HG03460 (cell line): ENCODE measurements at regions not wholly inside any gene's neighbourhood (a gene's known extent, or its start where the extent isn't known, plus 50 kb on each side); places are given as distances from the start of the nearest gene placed in this dataset.
"Not testable (repeated sequence)": the region's sequence is repeated elsewhere in the genome, so short reads cannot be mapped to it uniquely, and the experiment has no call there.

ENCODE experiments used
- ATAC-seq: cut with Tn5 transposase; IDR thresholded peaks from one replicate; pipeline ENCODE4 v1.9.1; 2021; ENCODE audit not compliant: unreplicated experiment

DNA sequence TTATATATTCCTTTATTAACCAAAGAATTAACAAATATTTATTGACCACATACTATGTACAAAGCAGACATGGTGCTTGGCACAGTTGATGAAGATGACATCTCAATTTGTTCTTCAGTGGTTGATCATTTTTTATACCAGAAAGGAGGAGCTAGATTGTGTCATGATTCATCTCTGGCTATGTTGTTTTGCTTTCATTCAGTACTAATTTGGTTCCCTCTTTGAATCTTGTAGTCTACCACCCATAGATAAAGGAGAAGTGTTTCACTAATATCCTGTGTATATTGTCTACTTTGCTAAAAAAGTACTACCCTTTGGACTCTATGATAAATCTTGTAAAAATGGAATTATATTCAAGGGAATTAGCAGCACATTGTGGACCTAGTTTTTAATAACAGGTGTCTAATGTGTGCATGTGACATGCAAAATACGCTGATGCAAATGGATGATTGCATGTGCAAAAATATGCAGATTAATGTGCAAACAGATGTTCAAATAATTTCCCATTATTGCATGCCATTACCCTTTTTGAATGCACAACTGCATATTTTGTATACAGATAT is 313.2 kb upstream of the ZEB2 start:
- no peak for ATAC-seq

DNA sequence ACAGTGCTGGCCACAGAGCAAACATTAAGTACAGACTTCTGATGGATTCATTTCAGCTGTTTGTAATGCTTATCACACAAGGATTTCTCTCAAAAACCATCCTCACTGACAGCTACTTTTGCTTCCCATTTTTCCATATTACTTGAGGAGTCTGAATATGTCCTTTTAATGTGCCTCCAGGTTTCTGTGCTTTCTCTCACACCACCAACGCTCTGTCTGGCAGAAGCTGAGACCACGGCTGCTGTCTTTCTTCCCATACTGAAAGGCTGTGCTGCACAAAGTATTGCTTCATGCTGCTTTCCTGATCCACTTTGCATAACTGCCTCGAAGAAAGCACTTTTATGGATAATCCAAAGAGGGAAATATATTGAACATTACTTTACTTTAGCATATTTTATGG is 312.1 kb upstream of the ZEB2 start:
- no peak for ATAC-seq

DNA sequence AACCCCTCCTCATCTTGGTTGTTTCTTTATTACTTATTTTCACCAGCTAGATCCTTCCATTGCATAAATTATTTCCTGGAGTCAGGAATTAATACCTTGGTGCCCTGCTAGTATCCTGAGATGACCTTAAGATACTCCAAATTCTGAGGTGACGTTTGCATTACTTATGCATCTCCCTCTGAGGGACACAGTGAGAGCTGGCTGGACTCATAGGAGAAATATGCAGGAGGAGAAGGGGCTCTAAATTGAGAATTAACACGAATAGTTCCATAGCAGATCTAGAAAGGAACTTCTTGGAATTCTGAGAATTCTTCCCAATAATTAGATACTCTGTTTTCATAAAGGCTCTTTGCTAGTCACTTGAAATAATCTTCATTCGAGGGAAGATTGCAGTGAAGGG is 310.6 kb upstream of the ZEB2 start:
- ATAC-seq = no peak

DNA sequence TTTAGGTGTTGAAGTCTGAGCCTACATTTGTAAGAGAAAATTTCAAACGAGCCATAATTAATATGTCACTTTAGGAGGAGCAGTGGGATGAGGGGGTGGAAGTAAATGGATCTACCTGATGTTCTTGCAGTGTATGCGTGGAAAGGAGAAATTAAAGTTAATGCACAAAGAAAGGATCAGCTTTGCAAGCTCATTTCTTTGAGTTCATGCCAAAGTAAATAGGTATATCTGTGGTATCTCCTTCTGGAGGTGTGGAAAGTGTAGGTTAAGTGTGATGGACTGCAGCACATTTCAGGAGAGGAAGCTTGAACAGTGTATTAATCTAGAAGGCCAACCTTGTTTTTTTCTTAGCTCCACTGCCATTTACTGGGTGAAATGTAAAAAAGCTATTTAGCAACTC is 307.5 kb upstream of the ZEB2 start:
- ATAC-seq = no peak

DNA sequence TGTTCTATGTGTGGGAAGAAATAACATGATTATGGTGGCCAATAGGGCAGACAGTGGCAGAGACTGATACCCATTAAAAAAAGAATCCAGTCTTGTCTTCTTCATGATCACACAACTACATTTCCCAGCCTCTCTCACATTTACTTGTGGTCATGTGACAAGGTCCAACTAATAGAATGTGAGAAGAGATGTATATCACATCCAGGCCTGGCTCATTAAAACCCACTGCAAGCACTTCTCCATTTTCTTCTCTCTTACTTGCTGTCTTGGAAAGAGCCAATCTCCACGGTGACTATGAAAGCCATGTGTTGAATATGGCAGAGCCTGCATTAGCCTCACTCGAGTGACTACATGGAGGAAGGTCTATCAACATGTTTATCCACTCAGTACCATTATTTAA is 306.2 kb upstream of the ZEB2 start:
- ATAC-seq = no peak

DNA sequence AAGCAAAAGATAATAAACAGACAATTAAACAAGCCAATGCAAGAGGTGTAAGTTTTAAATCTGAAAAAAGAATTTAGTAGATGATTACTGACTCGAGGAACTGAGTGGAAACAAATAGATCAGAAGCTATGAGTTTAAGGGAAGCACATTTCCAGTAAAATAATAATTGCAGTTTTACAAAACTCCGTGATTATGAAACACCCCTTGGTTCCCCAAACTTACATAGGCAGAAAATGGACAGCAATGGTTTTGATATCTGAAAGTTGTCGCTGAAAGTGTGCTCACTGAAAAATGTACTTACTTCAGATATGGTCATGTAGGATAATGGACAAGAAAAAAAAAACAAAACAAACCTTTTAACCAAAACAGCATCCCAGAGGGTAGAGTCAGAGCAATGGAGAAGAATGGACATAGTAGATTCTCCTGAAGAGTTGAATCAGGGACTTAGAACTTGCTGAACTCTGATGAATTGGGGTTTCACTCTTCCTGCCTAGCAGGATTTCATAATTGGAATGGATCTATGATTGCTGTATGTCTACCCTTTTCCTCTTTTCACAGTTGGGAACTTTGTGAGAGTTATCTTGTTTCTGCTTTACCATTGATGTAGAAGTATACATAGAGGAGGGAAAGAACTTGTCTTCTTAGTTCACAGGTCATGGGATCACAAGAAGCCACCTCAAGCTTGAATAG is 305.6 kb upstream of the ZEB2 start:
- no peak for ATAC-seq

DNA sequence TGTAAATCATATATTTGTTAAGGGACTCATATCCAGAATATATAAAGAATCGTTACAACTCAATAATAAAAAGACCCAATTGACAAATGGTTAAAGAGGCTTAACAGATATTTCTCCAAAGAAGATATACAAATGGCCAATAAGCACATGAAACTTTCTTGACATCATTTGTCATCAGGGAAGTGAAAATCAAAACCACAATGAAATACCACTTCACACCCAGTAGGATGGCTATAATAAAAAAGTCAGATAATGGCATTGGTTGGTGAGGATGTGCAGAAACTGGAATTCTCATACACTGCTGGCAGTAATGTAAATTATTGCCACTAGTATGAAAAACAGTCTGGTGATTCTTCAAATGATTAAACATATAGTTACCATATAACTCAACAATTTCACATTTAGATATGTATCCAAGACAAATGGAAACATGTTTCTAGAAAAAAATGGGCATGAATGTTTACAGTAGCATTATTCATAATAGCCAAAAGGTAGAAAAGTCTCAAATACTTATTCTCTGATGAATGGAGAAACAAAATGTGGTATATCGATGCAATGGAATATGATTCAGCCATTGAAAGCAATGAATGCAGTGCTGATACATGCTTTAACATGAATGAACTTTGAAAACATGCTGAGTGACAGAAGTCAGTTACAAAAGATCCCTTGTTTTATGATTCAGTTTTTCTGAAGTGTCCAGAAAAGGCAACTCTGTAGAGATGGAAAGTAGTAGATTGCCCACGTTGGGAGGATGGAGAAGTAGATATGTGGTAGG is 304.6 kb upstream of the ZEB2 start:
- ATAC-seq = no peak

DNA sequence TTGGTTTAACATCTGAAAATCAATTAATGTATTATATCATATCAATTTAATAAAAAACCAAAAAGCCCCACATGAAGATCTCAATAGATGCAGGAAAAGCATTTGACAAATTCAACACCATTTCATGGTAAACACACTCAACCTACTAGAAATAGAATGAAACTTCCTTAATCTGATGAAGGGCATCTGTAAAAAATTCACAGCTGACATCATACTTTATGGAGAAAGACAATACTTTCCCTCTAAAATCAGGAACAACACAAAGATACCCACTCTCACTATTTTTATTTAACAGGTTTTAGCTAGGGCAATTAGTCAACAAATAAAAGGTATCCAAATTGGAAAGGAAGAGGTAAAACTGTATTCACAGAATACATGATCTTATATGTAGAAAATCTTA is 303.0 kb upstream of the ZEB2 start:
- ATAC-seq = no peak

DNA sequence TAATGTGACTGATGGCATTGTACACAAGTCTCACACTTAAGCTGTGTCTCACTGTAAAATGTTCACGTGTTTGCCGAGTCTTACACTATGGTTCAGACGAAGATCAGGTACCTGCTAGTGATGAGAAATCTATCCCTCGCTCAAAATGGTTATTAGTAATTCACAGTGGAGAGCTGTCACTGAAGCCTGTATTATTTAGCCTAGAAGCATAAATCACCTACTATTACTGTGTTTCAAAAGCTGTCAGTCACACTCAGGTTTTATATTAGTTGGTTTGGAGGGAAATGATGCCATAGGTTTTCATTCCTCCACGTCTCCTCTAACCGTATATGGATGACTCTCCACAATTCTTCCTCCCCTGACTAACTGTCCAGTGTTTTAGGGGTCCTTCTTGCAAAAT is 292.4 kb upstream of the ZEB2 start:
- no peak for ATAC-seq

DNA sequence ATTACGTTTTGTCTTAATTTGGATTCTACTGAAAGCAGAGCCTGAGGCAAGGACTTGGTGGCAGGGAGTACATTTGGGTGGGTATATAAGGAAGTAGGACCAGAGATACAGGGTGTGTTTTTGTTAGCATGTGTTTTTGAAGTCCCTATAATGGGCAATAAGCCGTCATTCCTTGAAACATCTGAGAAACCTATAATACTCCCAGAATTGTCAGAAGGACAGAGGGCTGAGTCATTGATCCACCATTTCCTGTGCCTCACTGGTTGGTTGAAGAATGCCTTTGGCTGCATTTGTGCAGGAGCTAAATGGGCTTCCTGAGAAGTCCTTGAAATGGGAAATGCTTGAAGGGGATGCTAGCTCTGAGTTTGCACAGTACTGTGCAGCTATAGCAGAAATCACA is 281.8 kb upstream of the ZEB2 start:
- ATAC-seq = no peak

DNA sequence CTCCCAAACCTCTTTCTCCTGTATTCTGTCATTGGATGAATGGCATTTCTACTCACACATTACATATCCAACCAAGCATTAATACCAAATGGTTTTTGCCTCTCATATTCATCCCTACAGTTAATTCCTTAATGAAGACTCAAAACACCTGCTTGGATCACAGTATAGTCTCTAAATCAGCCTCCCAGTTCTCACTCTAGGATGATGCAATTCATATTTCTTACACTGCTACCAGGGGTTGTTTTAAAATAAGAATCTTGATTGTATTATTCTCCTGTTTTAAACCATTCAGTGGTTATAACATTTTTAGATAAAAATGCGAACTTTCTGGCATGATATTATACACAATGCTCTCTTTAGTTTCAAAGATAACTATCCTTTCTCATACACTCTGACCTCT is 281.4 kb upstream of the ZEB2 start:
- ATAC-seq = no peak

DNA sequence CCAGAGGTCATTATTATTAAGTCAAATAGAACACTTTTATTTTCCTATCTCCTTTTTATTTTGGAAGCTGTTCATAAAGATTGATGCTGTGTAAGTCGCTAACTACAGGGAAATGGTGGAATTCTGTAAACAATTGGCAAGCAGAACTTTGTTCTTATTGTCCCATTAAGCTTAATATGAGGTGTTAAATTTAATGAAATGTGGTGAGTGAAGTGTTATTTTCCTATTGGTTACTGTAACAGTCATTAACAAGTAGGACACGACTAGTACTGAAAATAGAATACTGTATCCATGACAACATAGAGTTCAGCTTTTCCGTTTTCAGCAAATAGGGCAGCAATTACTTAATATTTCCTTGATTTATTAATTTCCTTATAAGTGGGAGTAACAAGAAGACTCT is 279.1 kb upstream of the ZEB2 start:
- no peak for ATAC-seq

DNA sequence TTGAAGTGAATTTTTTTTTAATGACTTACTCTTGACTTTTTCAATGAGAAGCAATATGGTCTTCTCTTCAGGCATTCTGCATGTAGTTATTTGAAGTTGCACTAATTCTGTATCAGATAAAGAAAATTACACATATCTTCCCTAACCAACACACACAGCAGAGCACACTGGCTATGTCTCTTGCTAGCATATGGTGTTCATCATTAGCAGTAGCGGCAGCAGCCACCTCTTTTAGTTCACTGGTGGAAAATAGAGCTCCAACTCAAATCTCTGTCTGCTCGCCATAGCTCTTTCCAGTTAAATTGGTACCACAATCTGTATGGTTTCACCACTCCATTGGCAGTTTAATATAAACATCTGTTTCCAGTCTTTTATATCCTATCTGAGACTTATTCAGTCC is 278.1 kb upstream of the ZEB2 start:
- ATAC-seq = no peak

DNA sequence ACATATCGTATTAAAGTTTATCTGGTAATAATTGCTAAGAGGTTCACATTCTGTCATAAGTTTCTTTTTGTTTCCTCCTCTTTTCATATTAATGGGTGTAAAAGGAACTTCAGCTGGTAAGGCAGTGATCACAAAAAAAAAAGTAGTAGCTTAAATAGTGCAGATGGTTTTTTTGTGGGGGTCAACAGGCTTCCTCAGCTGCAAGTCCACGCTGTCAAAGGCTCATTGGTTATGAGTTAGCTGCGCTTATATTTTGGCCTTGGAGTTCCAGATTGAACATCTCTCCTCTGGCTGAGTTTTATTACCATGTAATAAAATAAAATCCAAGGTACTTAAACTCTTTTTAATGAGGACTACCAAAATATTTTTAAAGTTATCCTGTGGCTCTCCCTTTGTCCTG is 277.0 kb upstream of the ZEB2 start:
- ATAC-seq = no peak

DNA sequence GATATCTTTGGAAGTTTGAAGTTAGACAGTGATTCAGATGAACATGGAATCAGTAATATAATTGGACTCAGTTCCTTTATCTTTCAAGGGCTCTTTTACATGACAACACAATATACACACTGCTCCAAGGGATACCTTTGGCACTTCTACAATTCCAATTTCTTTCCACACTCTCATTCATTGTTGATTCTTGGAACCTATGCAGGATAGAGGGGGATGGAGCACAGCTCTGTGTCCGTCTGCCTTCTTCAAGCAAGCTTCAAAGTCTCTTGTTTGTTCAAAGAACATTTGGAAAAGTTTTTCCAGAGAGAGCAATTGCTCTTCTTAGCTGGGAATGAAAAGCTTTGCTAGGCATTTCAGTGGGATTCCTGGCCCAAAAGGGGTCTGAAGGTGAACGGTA is 276.2 kb upstream of the ZEB2 start:
- no peak for ATAC-seq

DNA sequence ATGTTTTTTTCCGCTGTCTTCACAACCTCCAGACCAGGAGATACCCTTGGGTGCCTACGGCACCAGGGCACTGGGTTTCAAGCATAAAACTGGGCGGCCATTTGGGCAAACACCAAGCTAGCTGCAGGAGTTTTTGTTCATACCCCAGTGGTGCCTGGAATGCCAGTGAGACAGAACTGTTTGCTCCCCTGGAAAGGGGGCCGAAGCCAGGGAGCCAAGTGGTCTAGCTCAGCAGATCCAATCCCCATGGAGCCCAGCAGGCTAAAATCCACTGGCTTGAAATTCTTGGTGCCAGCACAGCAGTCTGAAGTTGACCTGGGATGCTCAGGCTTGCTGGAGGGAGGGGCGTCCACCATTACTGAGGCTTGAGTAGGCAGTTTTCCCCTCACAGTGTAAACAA is 265.3 kb upstream of the ZEB2 start:
- no peak for ATAC-seq

DNA sequence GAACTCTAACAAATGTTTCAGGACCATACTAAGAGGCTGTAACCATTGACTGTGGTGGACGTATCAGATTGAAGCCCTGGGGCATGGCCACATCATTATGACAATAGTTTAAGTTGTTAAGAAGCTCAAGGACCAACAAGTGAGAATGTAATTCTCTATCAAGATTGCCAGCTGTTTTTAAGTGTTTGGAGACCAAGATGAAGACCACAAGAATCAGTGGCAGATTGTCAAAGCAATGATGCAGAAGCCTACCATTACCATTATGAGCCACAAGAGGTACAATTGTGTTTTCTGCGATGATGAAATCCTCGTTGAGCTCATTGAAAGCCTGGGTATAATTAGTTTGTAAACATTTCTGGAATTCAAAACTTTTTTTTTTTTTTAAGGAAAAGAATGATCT is 261.1 kb upstream of the ZEB2 start:
- no peak for ATAC-seq

DNA sequence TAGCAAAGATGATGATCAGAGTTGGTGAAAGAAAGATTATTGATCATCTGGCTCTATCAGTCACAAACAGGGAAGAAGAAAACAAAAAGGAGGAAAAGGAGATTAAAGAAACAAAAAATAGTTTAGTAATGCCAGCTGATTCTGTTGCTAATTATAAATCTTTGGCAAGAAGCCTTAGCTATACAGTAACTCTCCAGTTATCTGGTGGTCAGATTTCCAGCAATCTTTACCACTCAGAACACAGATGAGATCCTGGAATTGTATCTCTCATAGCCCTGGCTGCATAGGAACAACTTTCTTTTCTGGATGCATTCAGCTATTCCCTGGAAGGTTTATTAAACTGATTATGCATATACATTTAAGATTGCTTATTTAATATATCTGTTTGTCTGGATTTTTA is 256.8 kb upstream of the ZEB2 start:
- ATAC-seq = no peak

DNA sequence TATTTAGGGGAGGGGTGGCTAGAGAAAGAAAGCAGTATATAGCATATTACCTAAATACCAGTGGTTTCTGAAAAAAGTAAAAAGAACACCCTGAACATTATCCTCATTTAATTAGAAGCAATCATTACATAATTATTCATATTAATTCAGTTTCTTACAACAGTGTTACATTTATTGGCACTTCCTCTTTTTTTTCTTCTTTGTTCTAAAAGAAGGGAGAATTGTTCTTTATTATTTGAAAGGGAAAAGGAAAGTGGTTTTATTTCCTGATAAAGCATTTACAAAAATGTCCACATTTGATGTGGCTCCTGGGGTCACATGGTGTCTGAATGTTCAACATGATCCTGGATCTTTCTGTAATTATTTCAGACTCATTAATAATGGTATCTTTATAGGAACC is 254.9 kb upstream of the ZEB2 start:
- no peak for ATAC-seq

DNA sequence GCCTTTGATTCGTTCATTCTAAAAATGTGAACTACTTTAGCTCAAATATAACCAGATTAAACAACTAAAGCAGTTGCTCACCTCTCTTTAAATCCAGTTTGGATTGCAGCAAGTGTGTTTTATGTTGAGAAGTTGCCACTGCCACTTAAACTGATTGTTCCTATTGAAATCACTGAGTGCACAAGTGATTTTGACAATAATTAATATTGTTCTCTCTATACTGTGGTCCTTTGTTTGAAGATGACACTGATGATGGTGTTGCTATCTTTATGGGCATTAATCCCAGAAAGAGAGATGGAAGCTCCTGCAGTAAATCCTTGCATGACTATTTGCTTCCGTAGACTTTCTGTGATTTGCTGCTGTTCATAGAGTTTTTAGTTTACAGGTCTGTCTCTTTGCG is 251.4 kb upstream of the ZEB2 start:
- ATAC-seq = no peak

DNA sequence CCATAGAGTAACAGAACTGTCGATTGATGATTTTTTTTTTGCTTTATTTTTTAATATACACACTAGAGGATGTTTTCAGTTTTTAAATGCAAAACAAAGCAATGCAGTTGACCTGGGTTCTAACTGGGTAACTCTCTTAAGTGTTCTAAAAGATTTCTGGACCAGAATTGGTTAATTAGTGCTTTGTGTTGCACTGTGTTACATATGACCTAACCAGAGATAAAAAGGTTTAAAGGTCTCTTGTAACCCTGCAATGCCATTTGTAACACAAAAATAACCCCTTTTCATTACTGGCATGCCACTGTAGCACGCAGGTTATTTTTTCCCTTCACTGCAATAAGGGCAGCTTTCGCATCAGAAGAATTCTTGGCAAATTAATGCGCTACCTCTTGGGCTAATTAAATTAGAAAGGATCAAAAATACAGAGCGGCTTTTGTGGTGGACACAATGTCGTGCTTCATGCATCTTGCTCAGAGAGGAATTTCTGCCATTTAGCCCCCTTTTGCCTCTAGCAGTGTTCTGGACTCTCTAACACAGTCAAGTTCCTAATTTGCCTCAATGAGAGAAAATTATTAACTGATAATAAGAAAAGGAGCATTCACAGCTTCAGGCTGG is 250.8 kb upstream of the ZEB2 start:
- ATAC-seq = no peak

DNA sequence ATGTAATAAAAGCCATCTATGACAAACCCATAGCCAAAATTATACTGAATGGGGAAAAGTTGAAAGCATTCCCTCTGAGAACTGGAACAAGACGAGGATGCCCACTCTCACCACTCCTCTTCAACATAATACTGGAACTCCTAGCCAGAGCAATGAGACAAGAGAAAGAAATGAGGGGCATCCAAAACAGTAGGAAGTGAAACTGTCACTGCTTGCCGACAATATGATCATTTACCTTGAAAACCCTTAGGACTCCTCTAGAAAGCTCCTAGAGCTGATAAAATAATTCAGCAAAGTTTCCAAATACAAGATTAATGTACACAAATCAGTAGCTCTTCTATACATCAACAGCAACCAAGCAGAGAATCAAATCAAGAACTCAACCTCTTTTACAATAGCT is 241.0 kb upstream of the ZEB2 start:
- ATAC-seq = not testable (repeated sequence)
